ENCODE measurements at regions not wholly inside any gene's neighbourhood (a gene's known extent, or its start where the extent isn't known, plus 50 kb on each side); places are given as distances from the start of the nearest gene placed in this dataset.

DNA sequence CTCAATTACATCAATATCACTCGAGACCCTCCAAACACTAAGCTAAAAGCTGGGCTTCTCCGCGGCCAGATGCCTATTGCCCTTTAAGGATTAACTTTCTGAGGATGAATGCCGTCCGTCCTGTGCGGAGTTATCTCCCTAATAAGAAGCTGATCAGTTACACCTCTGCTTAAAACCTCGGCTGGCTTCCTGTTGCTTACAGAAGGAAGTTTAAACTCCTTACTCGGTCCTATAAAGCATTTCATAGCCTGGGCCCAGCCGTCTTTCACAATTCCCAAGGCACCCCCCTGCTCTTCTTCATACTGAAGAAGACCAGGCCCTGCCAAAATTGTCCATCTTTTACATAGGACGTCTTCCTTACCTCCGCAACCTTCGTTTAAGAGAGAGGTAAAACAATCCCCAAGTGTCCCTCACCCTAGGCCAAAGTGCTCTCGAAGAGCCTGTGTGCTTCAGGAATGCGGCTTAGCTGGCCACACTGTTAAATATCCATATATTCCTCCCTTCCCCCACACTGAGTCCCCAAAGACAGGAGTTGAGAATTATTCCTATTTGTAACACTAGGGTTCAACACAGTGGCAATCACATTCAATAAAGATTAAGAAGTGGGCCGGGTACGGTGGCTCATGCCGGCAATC, 112.6 kb upstream of the IRX5 start:
- TF ChIP-seq, protein P1, sequence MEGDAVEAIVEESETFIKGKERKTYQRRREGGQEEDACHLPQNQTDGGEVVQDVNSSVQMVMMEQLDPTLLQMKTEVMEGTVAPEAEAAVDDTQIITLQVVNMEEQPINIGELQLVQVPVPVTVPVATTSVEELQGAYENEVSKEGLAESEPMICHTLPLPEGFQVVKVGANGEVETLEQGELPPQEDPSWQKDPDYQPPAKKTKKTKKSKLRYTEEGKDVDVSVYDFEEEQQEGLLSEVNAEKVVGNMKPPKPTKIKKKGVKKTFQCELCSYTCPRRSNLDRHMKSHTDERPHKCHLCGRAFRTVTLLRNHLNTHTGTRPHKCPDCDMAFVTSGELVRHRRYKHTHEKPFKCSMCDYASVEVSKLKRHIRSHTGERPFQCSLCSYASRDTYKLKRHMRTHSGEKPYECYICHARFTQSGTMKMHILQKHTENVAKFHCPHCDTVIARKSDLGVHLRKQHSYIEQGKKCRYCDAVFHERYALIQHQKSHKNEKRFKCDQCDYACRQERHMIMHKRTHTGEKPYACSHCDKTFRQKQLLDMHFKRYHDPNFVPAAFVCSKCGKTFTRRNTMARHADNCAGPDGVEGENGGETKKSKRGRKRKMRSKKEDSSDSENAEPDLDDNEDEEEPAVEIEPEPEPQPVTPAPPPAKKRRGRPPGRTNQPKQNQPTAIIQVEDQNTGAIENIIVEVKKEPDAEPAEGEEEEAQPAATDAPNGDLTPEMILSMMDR (IDR thresholded peaks at IDR 0.05) = no peak
- TF ChIP-seq POLR2AphosphoS5 (IDR thresholded peaks at IDR 0.05) (no peak), POLR2A (IDR thresholded peaks at IDR 0.05) (no peak)

Measured in suprapubic skin (tissue), 4 donors.